OCI-LY7 (cell line): ENCODE measurements at regions not wholly inside any gene's neighbourhood (a gene's known extent, or its start where the extent isn't known, plus 50 kb on each side); places are given as distances from the start of the nearest gene placed in this dataset.
"Not testable (repeated sequence)": the region's sequence is repeated elsewhere in the genome, so short reads cannot be mapped to it uniquely, and the experiment has no call there.

ENCODE experiments used
- BruUV-seq: library from RNA; stranded (reverse); fragments of 400-500 nt; replicated peaks from 2 replicates; lab custom pipeline; 2021; lab: Mats Ljungman, UMichigan
- CTCF ChIA-PET: fragments of 300-600 bp; sonication (Branson Sonifier 250); formaldehyde crosslinking; loops from one replicate; lab custom pipeline; 2022; ENCODE audit warnings: antibody characterized with exemption; ENCODE audit not compliant: unreplicated experiment; lab: Charles Lee
- POLR2A ChIA-PET: fragments of 300-600 bp; sonication (Branson Sonifier 250); formaldehyde crosslinking; loops from one replicate; lab custom pipeline; 2022; ENCODE audit warnings: antibody characterized with exemption; lab: Charles Lee
- DNase-seq: peaks from one replicate; pipeline ENCODE4 v3.0.0-alpha.2; 2015; ENCODE audit warnings: low spot score
- H2AFZ ChIP-seq: fragments of 200-600 bp; sonication (generic), shearing (Covaris generic); 2 replicates; pipeline ENCODE4 v1.6.1; 2014; ENCODE audit warnings: mild to moderate bottlenecking, antibody characterized with exemption, low read length, moderate library complexity
- H3K27ac ChIP-seq: fragments of 200-600 bp; sonication (generic); 2 replicates; pipeline ENCODE4 v1.5.1; 2014; ENCODE audit warnings: mixed run types, low read depth, mild to moderate bottlenecking, moderate library complexity, low read length, inconsistent platforms; ENCODE audit not compliant: poor library complexity, severe bottlenecking
- H3K36me3 ChIP-seq: fragments of 200-600 bp; sonication (generic); 2 replicates; pipeline ENCODE4 v1.6.1; 2014; ENCODE audit warnings: mild to moderate bottlenecking, antibody characterized with exemption, low read length, moderate library complexity, mixed read lengths; ENCODE audit not compliant: insufficient read depth
- H3K4me1 ChIP-seq: fragments of 200-600 bp; sonication (generic); 2 replicates; pipeline ENCODE4 v1.5.1; 2014; ENCODE audit warnings: mild to moderate bottlenecking, low read length; ENCODE audit not compliant: insufficient read depth, poor library complexity, severe bottlenecking
- H3K4me2 ChIP-seq: fragments of 200-600 bp; sonication (generic); 2 replicates; pipeline ENCODE4 v1.6.1; 2014; ENCODE audit warnings: mild to moderate bottlenecking, low read length
- H3K4me3 ChIP-seq: fragments of 200-600 bp; sonication (generic); 2 replicates; pipeline ENCODE4 v1.5.1; 2014; ENCODE audit warnings: mild to moderate bottlenecking, low read depth, low read length; ENCODE audit not compliant: poor library complexity, severe bottlenecking
- H3K79me2 ChIP-seq: fragments of 200-600 bp; sonication (generic); 2 replicates; pipeline ENCODE4 v1.6.1; 2016; ENCODE audit warnings: low read depth, mild to moderate bottlenecking, low read length, moderate library complexity, mixed read lengths; ENCODE audit not compliant: insufficient read depth
- H3K9me2 ChIP-seq: fragments of 200-600 bp; sonication (generic); 2 replicates; pipeline ENCODE4 v1.6.1; 2016; ENCODE audit warnings: mild to moderate bottlenecking, low read length, mixed read lengths; ENCODE audit not compliant: insufficient read depth
- H3K9me3 ChIP-seq: fragments of 200-600 bp; sonication (generic); 2 replicates; pipeline ENCODE4 v1.6.1; 2014; ENCODE audit warnings: mild to moderate bottlenecking, mixed run types, low read length, mixed read lengths
- H4K20me1 ChIP-seq: fragments of 200-600 bp; sonication (generic); 2 replicates; pipeline ENCODE4 v1.6.1; 2014; ENCODE audit warnings: mild to moderate bottlenecking, antibody characterized with exemption, low read length, moderate library complexity, mixed read lengths; ENCODE audit not compliant: insufficient read depth
- intact Hi-C: fragments of 100-400 bp; cut with micrococcal nuclease; formaldehyde crosslinking; loops from one replicate; pipeline ENCODE4 v1.10.0; 2022; ENCODE audit not compliant: unreplicated experiment

DNA sequence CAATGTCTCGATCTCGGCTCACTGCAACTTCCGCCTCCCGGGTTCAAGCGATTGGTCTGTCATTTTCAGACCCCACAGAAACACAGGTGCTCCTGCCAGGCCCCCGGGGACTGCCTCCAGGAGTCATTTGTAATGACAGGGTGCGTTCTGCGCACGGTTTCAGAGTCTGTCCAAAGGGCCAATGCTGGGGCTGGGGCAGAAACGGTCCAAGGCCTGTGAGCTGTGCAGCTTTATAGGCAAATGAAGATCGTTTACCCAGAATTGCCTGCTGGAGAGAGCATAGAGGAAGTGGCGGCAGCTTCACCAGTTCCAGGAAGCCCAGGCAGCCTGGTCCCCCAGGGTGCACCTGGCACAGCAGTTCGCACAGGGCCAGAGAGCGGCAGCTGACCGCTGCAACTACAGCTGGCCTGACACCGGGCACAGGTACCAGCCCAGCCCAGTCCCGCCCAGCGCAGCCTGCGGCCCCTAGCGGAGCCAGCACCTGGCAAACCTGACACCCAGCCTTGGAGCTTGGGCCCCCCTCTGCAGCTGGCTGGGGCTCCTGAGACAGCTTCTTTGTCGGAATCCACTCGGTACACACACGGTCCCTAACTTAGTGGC, 92.4 kb upstream of the METTL9 start:
- CTCF ChIA-PET, result not testable (repeated sequence)
- H3K4me1 ChIP-seq, result peaks cover 86% of the 10 kb centered on the region

DNA sequence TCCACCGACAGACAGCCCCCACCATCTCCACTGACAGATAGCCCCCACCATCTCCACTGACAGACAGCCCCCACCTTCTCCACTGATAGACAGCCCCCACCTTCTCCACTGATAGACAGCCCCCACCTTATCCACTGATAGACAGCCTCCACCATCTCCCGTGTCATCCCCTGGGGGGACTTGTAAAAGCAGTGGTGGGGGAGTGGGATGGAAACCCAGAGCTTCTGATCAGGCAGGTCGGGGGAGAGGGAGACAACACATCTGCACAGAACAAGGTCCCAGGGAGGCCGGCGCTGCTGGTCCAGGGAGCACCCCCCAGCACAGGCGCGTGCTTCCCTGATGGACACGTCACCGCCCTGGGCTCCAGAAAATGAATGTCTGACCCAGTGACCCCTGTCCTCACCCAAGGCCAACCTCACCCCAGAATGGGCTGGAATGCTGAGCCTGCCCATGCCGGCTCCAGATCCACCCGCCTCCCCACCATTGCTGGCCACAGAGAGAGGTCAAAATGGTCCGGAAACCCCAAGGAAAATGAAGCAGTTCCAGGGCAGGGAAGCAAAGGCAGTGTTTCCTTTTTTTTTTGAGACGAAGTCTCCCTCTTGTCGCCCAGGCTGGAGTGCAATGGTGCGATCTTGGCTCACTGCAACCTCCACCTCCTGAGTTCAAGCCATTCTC, 91.6 kb upstream of the METTL9 start:
- peaks cover 17% of the 10 kb centered on the region for H4K20me1 ChIP-seq
- BruUV-seq, DNase-seq, CTCF ChIA-PET, intact Hi-C loops, POLR2A ChIA-PET, H3K9me2 ChIP-seq, H2AFZ ChIP-seq, H3K9me3 ChIP-seq: not testable (repeated sequence)
- H3K4me1 ChIP-seq, result peaks cover 91% of the 10 kb centered on the region
- peaks cover 94% of the 10 kb centered on the region for H3K79me2 ChIP-seq
- peak overlapping the region; percentile 93 for H3K27ac ChIP-seq
- H3K36me3 ChIP-seq, result peaks cover 60% of the 10 kb centered on the region
- H3K4me2 ChIP-seq, result peak overlapping the region; percentile 90
- H3K4me3 ChIP-seq, result peak overlapping the region; percentile 67

More for the DNA sequence above, 92.4 kb upstream of the METTL9 start:
- Histone ChIP-seq H3K27ac (peak overlapping the region; percentile 93), H3K4me3 (peak overlapping the region; percentile 67), H3K79me2 (peaks cover 90% of the 10 kb centered on the region), H3K4me2 (peak overlapping the region; percentile 90), H3K36me3 (peaks cover 56% of the 10 kb centered on the region), H4K20me1 (peaks cover 11% of the 10 kb centered on the region)
- BruUV-seq, H2AFZ ChIP-seq, H3K9me3 ChIP-seq, intact Hi-C loops, H3K9me2 ChIP-seq: not testable (repeated sequence)
- DNase-seq, result peak; percentile 99
- POLR2A ChIA-PET, result interaction anchor here (0.7 kb wide), 1 partner anchor 139 kb away, joined by 4 read pairs; no protein-coding TSS in a partner anchor

DNA sequence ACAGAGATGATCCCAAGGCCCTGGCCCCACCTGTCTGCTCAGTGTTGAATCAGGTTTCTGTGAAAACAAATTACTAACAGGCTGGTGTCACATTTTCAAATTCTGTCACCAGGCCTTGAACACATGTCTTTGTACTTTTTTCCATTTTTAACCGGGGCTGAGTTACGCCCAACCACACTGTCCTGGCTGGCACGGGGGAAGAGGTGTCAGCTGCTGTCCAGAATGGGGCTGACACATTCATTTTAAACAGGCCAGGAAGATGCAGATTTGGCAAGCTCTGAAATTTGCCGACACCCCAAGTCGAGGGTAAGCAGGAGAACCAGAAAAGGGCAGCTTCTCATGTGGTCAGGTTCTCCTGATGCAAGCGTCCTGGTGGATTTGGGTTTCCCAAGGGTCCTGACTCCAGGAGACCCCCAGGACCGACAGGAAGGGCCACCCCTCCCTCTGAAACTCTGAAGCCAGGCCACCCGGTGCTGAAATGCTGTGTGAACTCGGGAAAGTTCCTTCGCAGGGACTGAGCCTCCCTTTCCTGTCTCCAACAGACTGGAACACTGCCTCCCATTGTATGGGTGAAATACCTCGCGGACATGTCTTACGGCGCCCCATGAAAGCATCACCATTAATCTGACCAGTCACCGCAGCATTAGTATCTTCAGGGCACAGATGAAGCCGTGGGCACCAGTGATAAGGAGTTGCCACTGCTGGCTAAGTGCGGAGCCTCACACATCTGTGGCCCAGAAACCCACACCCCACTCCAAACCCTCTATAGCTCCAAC, 90.5 kb upstream of the METTL9 start:
- Histone ChIP-seq H4K20me1 (peaks cover 13% of the 10 kb centered on the region), H3K4me3 (peak overlapping the region; percentile 67), H3K4me2 (peak overlapping the region; percentile 90), H3K27ac (peak overlapping the region; percentile 93), H3K36me3 (peaks cover 61% of the 10 kb centered on the region), H3K4me1 (peaks cover 91% of the 10 kb centered on the region), H3K79me2 (peaks cover 94% of the 10 kb centered on the region)
- CTCF ChIA-PET, intact Hi-C loops, POLR2A ChIA-PET, H3K9me2 ChIP-seq, BruUV-seq, H2AFZ ChIP-seq, H3K9me3 ChIP-seq: not testable (repeated sequence)
- peak; percentile 36 for DNase-seq

DNA sequence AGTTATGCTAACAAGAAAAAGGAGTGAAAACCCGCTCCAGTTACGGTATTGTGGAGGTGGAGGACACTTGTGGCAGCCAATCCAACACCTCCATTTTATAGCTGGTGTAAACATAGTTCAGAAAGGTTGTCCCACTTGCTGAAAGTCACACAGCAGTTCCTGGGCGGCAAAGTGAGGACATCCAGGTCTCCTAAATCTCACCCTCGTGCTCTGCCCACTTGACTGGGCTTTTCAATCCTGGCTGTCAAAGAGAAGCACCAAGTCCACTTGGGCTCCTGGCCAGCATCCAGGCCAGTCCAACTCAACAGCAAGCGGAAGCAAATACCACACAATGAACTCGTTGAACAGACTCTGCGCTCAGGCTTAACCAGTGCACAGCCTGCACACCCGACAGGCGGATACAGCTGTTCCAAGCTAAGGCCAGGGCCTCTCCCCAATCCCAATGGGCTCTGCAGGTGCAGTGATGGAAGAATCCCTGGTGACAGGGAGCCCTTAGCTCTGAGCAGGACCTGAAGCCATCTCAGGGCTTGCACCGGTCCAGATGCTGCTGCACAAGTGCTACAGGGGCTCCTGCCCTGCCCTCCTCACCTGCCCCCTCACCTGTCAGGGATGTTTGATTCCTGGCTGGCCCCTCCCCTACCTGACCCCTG, 89.8 kb upstream of the METTL9 start:
- BruUV-seq, H3K4me3 ChIP-seq, POLR2A ChIA-PET, H2AFZ ChIP-seq, intact Hi-C loops, CTCF ChIA-PET, H3K9me3 ChIP-seq, H3K9me2 ChIP-seq, DNase-seq: not testable (repeated sequence)
- Histone ChIP-seq H3K4me2 (peak overlapping the region; percentile 90), H3K36me3 (peaks cover 63% of the 10 kb centered on the region), H3K27ac (peak overlapping the region; percentile 93), H4K20me1 (peaks cover 18% of the 10 kb centered on the region), H3K4me1 (peaks cover 91% of the 10 kb centered on the region), H3K79me2 (peaks cover 94% of the 10 kb centered on the region)

DNA sequence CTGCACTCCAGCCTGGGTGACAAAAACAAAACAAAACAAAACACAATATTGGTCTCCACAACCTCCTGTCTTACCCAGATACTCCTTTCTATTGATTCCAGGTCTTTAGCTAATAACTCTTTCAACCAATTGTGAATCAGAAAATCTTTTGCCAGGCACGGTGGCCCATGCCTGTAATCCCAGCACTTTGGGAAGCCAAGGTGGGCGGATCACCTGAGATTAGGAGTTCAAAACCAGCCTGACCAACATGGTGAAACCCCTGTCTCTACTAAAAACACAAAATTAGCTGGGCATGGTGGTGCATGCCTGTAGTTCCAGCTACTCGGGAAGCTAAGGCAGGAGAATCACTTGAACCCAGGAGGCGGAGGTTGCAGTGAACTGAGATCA, 88.5 kb upstream of the METTL9 start:
- H2AFZ ChIP-seq, CTCF ChIA-PET, H3K4me2 ChIP-seq, H3K4me3 ChIP-seq, H3K27ac ChIP-seq, H3K9me2 ChIP-seq, H3K9me3 ChIP-seq, intact Hi-C loops, DNase-seq, POLR2A ChIA-PET, BruUV-seq: not testable (repeated sequence)
- Histone ChIP-seq H3K79me2 (peaks cover 94% of the 10 kb centered on the region), H4K20me1 (peaks cover 24% of the 10 kb centered on the region), H3K4me1 (peaks cover 92% of the 10 kb centered on the region), H3K36me3 (peaks cover 74% of the 10 kb centered on the region)
